HCT116 (cell line): ENCODE measurements at regions not wholly inside any gene's neighbourhood (a gene's known extent, or its start where the extent isn't known, plus 50 kb on each side); places are given as distances from the start of the nearest gene placed in this dataset.

ENCODE experiments used
- CTCF ChIP-seq, 3 experiments: fragments of 200-600 bp in 1 of 3; sonication (generic) in 1 of 3; IDR thresholded peaks in 2 of 3; conservative IDR thresholded peaks in 1 of 3; 2 replicates each; pipeline ENCODE4 v1.5.1; 2012 to 2017; ENCODE audit warnings: low read depth in 2 of 3, low read length in 2 of 3, antibody characterized with exemption in 1 of 3, borderline replicate concordance in 1 of 3, control low read depth in 1 of 3, mild to moderate bottlenecking in 1 of 3, mixed read lengths in 1 of 3, mixed run types in 1 of 3, moderate library complexity in 1 of 3; ENCODE audit not compliant: insufficient read depth in 1 of 3
- POLR2A ChIP-seq: IDR thresholded peaks from 2 replicates; pipeline ENCODE4 v1.7.0; 2011; ENCODE audit warnings: borderline replicate concordance; ENCODE audit not compliant: insufficient read depth, insufficient read length; ENCODE audit errors: extremely low read depth
- POLR2AphosphoS5 ChIP-seq: IDR thresholded peaks from 2 replicates; pipeline ENCODE4 v1.6.1; 2011; ENCODE audit warnings: mild to moderate bottlenecking, low read depth, low read length, moderate library complexity
- REST ChIP-seq: IDR thresholded peaks from 2 replicates; pipeline ENCODE4 v1.6.1; 2012; ENCODE audit warnings: low read depth
- SRF ChIP-seq: IDR thresholded peaks from 2 replicates; pipeline ENCODE4 v1.6.1; 2012; ENCODE audit warnings: low read depth
- YY1 ChIP-seq: IDR thresholded peaks from 2 replicates; pipeline ENCODE4 v1.6.1; 2011; ENCODE audit warnings: low read length, low read depth, moderate library complexity, mild to moderate bottlenecking; ENCODE audit not compliant: insufficient replicate concordance; ENCODE audit errors: extremely low read depth

- TF ChIP-seq POLR2AphosphoS5, result no peak
- TF ChIP-seq POLR2A, result no peak
- no peak for TF ChIP-seq REST
- no peak for TF ChIP-seq SRF
- TF ChIP-seq YY1, result no peak
- TF ChIP-seq CTCF (IDR thresholded peaks at IDR 0.05 in 2 of 3, conservative IDR thresholded peaks at IDR 0.05 in 1 of 3; ENCODE audit: borderline replicate concordance in 1 of 3, insufficient read depth in 1 of 3, low read depth in 2 of 3, low read length in 2 of 3), result no peak
These were observed 405.2 kb upstream of the PRR20A start for GRCh38 chr13:56735537-56735942.
